NCI-H2227 treated with DMSO at 0.1 percent for 48 hours (cell line): ENCODE measurements at regions not wholly inside any gene's neighbourhood (a gene's known extent, or its start where the extent isn't known, plus 50 kb on each side); places are given as distances from the start of the nearest gene placed in this dataset.

ENCODE experiments used
- DNase-seq: peaks from one replicate; lab custom pipeline; 2025; lab: John Stamatoyannopoulos, UW

- no peak for DNase-seq
Observed at GRCh38 chr15:91737151-91737818, 116.2 kb upstream of the SLCO3A1 start.

GRCh38 chr15:91741986-91742385 is 111.5 kb upstream of the SLCO3A1 start:
- DNase-seq, result no peak

GRCh38 chr15:91751611-91752010 is 101.9 kb upstream of the SLCO3A1 start:
- DNase-seq, result no peak

GRCh38 chr15:91752081-91752785 is 101.3 kb upstream of the SLCO3A1 start:
- peak; percentile 30 for DNase-seq

- DNase-seq, result no peak
Observed at GRCh38 chr15:91759560-91759959, 93.9 kb upstream of the SLCO3A1 start.

- DNase-seq, result no peak
Observed at GRCh38 chr15:91765660-91766059, 87.8 kb upstream of the SLCO3A1 start.

GRCh38 chr15:91769476-91769875 is 84.0 kb upstream of the SLCO3A1 start:
- no peak for DNase-seq

- no peak for DNase-seq
Observed at GRCh38 chr15:91769894-91770293, 83.6 kb upstream of the SLCO3A1 start.

- DNase-seq, result no peak
Observed at GRCh38 chr15:91776104-91776503, 77.4 kb upstream of the SLCO3A1 start.

GRCh38 chr15:91779960-91780359 is 73.5 kb upstream of the SLCO3A1 start:
- DNase-seq, result no peak

GRCh38 chr15:91780387-91780786 is 73.1 kb upstream of the SLCO3A1 start:
- no peak for DNase-seq

- no peak for DNase-seq
Observed at GRCh38 chr15:91782221-91782620, 71.3 kb upstream of the SLCO3A1 start.

- DNase-seq, result no peak
Observed at GRCh38 chr15:91783008-91783407, 70.5 kb upstream of the SLCO3A1 start.

GRCh38 chr15:91783451-91783850 is 70.1 kb upstream of the SLCO3A1 start:
- no peak for DNase-seq

- DNase-seq, result no peak
Observed at GRCh38 chr15:91784973-91785709, 68.4 kb upstream of the SLCO3A1 start.

- DNase-seq, result no peak
Observed at GRCh38 chr15:91787198-91787597, 66.3 kb upstream of the SLCO3A1 start.

- no peak for DNase-seq
Observed at GRCh38 chr15:91789136-91789535, 64.4 kb upstream of the SLCO3A1 start.

- DNase-seq, result no peak
Observed at GRCh38 chr15:91790836-91791235, 62.7 kb upstream of the SLCO3A1 start.

GRCh38 chr15:91793771-91794170 is 59.7 kb upstream of the SLCO3A1 start:
- no peak for DNase-seq

- DNase-seq, result no peak
Observed at GRCh38 chr15:91795235-91795634, 58.3 kb upstream of the SLCO3A1 start.

- no peak for DNase-seq
Observed at GRCh38 chr15:91801836-91802534, 51.5 kb upstream of the SLCO3A1 start.

- DNase-seq, result no peak
Observed at GRCh38 chr15:91803260-91803659, 50.2 kb upstream of the SLCO3A1 start.
